ENCODE measurements at regions not wholly inside any gene's neighbourhood (a gene's known extent, or its start where the extent isn't known, plus 50 kb on each side); places are given as distances from the start of the nearest gene placed in this dataset.

DNA sequence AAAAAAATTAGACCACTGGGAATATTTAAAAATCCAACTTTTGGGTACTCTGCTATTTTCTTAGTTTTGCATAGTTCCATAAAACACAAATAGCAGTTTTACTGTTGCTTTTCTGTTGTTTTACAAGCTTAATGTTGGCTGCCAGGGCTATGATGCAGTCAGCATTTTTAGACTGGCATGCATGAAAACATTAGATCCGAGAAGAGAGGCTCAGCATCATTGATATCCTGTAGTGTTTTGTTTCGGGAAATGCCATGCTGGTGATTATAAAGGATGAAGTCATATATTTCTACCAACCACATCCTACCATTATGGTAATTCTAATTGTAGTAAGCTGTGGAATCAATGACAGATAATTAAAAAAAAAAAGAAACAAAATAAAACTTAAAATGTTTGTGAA lies 104.6 kb downstream of the MBL2 start:
- no peaks in the 10 kb centered on the region for H4K20me1 ChIP-seq (ENCODE audit: insufficient read depth, low read length)
- H3K4me1 ChIP-seq (ENCODE audit: insufficient read depth, low read length) = no peaks in the 10 kb centered on the region
- DNase-seq (ENCODE audit: low read depth) = peak; percentile 25
- H3K27me3 ChIP-seq (ENCODE audit: insufficient read depth, low read length) = no peaks in the 10 kb centered on the region
- no peaks in the 10 kb centered on the region for H3K79me2 ChIP-seq (ENCODE audit: insufficient read depth, low read length)
- H3K36me3 ChIP-seq (ENCODE audit: insufficient read depth, low read length) = no peaks in the 10 kb centered on the region
- H3K36me3 Mint-ChIP-seq (ENCODE audit: low read depth, unreplicated experiment) = no peaks in the 10 kb centered on the region
- TF ChIP-seq, protein P1, sequence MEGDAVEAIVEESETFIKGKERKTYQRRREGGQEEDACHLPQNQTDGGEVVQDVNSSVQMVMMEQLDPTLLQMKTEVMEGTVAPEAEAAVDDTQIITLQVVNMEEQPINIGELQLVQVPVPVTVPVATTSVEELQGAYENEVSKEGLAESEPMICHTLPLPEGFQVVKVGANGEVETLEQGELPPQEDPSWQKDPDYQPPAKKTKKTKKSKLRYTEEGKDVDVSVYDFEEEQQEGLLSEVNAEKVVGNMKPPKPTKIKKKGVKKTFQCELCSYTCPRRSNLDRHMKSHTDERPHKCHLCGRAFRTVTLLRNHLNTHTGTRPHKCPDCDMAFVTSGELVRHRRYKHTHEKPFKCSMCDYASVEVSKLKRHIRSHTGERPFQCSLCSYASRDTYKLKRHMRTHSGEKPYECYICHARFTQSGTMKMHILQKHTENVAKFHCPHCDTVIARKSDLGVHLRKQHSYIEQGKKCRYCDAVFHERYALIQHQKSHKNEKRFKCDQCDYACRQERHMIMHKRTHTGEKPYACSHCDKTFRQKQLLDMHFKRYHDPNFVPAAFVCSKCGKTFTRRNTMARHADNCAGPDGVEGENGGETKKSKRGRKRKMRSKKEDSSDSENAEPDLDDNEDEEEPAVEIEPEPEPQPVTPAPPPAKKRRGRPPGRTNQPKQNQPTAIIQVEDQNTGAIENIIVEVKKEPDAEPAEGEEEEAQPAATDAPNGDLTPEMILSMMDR (IDR thresholded peaks at IDR 0.05; ENCODE audit: insufficient read depth, low read depth, low read length) = no peak
- TF ChIP-seq EZH2 (IDR thresholded peaks at IDR 0.05; ENCODE audit: insufficient read depth, low read length) = no peak
- no peak overlapping the region for H3K4me3 Mint-ChIP-seq (ENCODE audit: unreplicated experiment)
- H2AFZ ChIP-seq (ENCODE audit: low read depth, low read length) = no peak overlapping the region
- no peak overlapping the region for H3K4me3 ChIP-seq (ENCODE audit: insufficient read depth, low read depth, low read length)
- peak overlapping the region; percentile 37 for H3K27ac ChIP-seq (ENCODE audit: low read depth, low read length)
- no peak overlapping the region for H3K27ac Mint-ChIP-seq (ENCODE audit: unreplicated experiment)
- peak overlapping the region; percentile 20 for H3K4me2 ChIP-seq (ENCODE audit: low read length)
- H3K9me3 ChIP-seq (ENCODE audit: insufficient read depth, low read depth, low read length) = no peaks in the 10 kb centered on the region
- H3K27me3 Mint-ChIP-seq (ENCODE audit: low read depth, unreplicated experiment) = no peaks in the 10 kb centered on the region
- no peak overlapping the region for H3K9ac ChIP-seq (ENCODE audit: low read length)
- peaks cover 6% of the 10 kb centered on the region for H3K9me3 Mint-ChIP-seq (ENCODE audit: unreplicated experiment)
- no peaks in the 10 kb centered on the region for H3K4me1 Mint-ChIP-seq (ENCODE audit: low read depth, unreplicated experiment)
- peak; percentile 84 for FAIRE-seq

DNA sequence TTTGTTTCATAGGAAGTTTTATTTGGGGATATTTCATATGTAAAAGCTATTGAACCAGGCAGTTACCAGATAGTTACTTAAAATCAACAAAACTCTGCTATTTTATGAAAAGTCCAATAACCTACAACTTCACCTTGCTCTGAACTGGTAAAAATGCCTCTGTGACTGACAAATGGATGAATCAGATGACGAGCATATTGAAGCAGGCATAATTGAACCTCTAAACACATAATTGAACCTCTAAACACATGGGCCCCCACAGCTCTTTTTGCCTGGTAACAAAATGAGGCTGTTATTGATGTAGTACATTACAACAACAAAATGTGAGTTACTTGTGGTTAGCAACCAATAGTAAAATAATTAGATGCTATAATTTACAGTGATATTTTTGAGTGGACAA lies 99.7 kb downstream of the MBL2 start:
- Histone ChIP-seq H3K27me3 (ENCODE audit: insufficient read depth, low read length) (no peaks in the 10 kb centered on the region), H3K4me1 (ENCODE audit: insufficient read depth, low read length) (no peaks in the 10 kb centered on the region), H2AFZ (ENCODE audit: low read depth, low read length) (no peak overlapping the region), H3K9ac (ENCODE audit: low read length) (no peak overlapping the region), H3K36me3 (ENCODE audit: insufficient read depth, low read length) (no peaks in the 10 kb centered on the region), H3K9me3 (ENCODE audit: insufficient read depth, low read depth, low read length) (no peaks in the 10 kb centered on the region), H4K20me1 (ENCODE audit: insufficient read depth, low read length) (no peaks in the 10 kb centered on the region), H3K4me2 (ENCODE audit: low read length) (no peak overlapping the region), H3K79me2 (ENCODE audit: insufficient read depth, low read length) (no peaks in the 10 kb centered on the region), H3K27ac (ENCODE audit: low read depth, low read length) (no peak overlapping the region), H3K4me3 (ENCODE audit: insufficient read depth, low read depth, low read length) (no peak overlapping the region)
- no peak for DNase-seq (ENCODE audit: low read depth)
- H3K36me3 Mint-ChIP-seq (ENCODE audit: low read depth, unreplicated experiment) = no peaks in the 10 kb centered on the region
- no peak overlapping the region for H3K4me3 Mint-ChIP-seq (ENCODE audit: unreplicated experiment)
- no peak overlapping the region for H3K27ac Mint-ChIP-seq (ENCODE audit: unreplicated experiment)
- no peaks in the 10 kb centered on the region for H3K9me3 Mint-ChIP-seq (ENCODE audit: unreplicated experiment)
- no peaks in the 10 kb centered on the region for H3K27me3 Mint-ChIP-seq (ENCODE audit: low read depth, unreplicated experiment)
- no peak for FAIRE-seq
- no peak for TF ChIP-seq EZH2 (IDR thresholded peaks at IDR 0.05; ENCODE audit: insufficient read depth, low read length)
- TF ChIP-seq, protein P1 (IDR thresholded peaks at IDR 0.05; ENCODE audit: insufficient read depth, low read depth, low read length) = no peak
- H3K4me1 Mint-ChIP-seq (ENCODE audit: low read depth, unreplicated experiment) = peaks cover 2% of the 10 kb centered on the region

DNA sequence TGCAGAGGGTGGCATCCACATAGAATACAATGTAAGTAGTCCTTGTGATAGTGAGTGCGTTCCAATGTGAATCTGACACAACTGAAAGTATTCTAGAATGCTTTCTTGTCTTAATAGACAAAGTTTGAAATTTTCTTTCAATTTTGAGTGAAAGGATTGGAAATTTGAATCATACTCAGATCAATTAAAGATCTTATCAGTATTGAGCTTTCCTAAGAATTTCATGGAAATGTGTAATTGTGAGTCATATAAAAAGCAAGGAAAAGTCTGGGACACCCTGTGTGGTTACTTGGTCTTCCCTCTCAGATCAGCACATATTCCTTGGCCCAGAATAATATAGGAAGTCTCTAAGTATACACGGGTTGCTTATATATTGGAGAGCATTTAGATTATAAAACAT lies 99.1 kb downstream of the MBL2 start:
- Mint-ChIP-seq H3K4me1 (ENCODE audit: low read depth, unreplicated experiment) (peaks cover 2% of the 10 kb centered on the region), H3K36me3 (ENCODE audit: low read depth, unreplicated experiment) (no peaks in the 10 kb centered on the region), H3K4me3 (ENCODE audit: unreplicated experiment) (no peak overlapping the region), H3K9me3 (ENCODE audit: unreplicated experiment) (no peaks in the 10 kb centered on the region), H3K27ac (ENCODE audit: unreplicated experiment) (no peak overlapping the region), H3K27me3 (ENCODE audit: low read depth, unreplicated experiment) (no peaks in the 10 kb centered on the region)
- Histone ChIP-seq H3K27me3 (ENCODE audit: insufficient read depth, low read length) (no peaks in the 10 kb centered on the region), H3K79me2 (ENCODE audit: insufficient read depth, low read length) (no peaks in the 10 kb centered on the region), H3K9me3 (ENCODE audit: insufficient read depth, low read depth, low read length) (no peaks in the 10 kb centered on the region), H3K4me3 (ENCODE audit: insufficient read depth, low read depth, low read length) (no peak overlapping the region), H3K4me1 (ENCODE audit: insufficient read depth, low read length) (no peaks in the 10 kb centered on the region), H3K9ac (ENCODE audit: low read length) (no peak overlapping the region), H3K36me3 (ENCODE audit: insufficient read depth, low read length) (no peaks in the 10 kb centered on the region), H4K20me1 (ENCODE audit: insufficient read depth, low read length) (no peaks in the 10 kb centered on the region), H3K4me2 (ENCODE audit: low read length) (no peak overlapping the region), H2AFZ (ENCODE audit: low read depth, low read length) (no peak overlapping the region), H3K27ac (ENCODE audit: low read depth, low read length) (no peak overlapping the region)
- DNase-seq (ENCODE audit: low read depth) (no peak), FAIRE-seq (no peak)
- TF ChIP-seq EZH2 (IDR thresholded peaks at IDR 0.05; ENCODE audit: insufficient read depth, low read length) = no peak
- TF ChIP-seq, protein P1 (IDR thresholded peaks at IDR 0.05; ENCODE audit: insufficient read depth, low read depth, low read length) = no peak

Measured in astrocyte (in vitro differentiated cells and primary cell).